A549 (cell line): ENCODE measurements at regions not wholly inside any gene's neighbourhood (a gene's known extent, or its start where the extent isn't known, plus 50 kb on each side); places are given as distances from the start of the nearest gene placed in this dataset.

Experiments
- BHLHE40 ChIP-seq: IDR thresholded peaks from 2 replicates; pipeline ENCODE4 v1.6.1; 2012; ENCODE audit warnings: low read depth, low read length, inconsistent platforms
- CBX2 ChIP-seq: fragments of 200-600 bp; sonication (generic); IDR thresholded peaks from 2 replicates; pipeline ENCODE4 v1.6.1; 2016; ENCODE audit warnings: low read depth, mild to moderate bottlenecking, borderline replicate concordance
- CHD2 ChIP-seq: fragments of 150-350 bp; IDR thresholded peaks from 2 replicates; pipeline ENCODE4 v1.6.1; 2014; ENCODE audit warnings: low read length; ENCODE audit not compliant: partially characterized antibody
- EP300 ChIP-seq, 2 experiments: fragments of >200 bp; sonication (Bioruptor Twin); formaldehyde crosslinking; IDR thresholded peaks; 2 replicates in 1 of 2; 3 replicates in 1 of 2; pipeline ENCODE4 v1.6.1; 2016 to 2017
- HDAC2 ChIP-seq: fragments of 200-600 bp; sonication (generic); IDR thresholded peaks from 2 replicates; pipeline ENCODE4 v1.6.1; 2016
- MAFK ChIP-seq: fragments of 450-650 bp; IDR thresholded peaks from 2 replicates; pipeline ENCODE4 v1.6.1; 2014; ENCODE audit not compliant: partially characterized antibody
- POLR2A ChIP-seq: IDR thresholded peaks from 2 replicates; pipeline ENCODE4 v1.6.1; 2012; ENCODE audit warnings: mild to moderate bottlenecking, low read length
- RAD21 ChIP-seq, 2 experiments: fragments of >200 bp in 1 of 2; sonication (Bioruptor Twin) in 1 of 2; formaldehyde crosslinking in 1 of 2; IDR thresholded peaks in 1 of 2; conservative IDR thresholded peaks in 1 of 2; 2 replicates in 1 of 2; 3 replicates in 1 of 2; pipeline ENCODE4 v1.6.1; 2012 to 2018; ENCODE audit warnings: inconsistent platforms in 1 of 2
- RCOR1 ChIP-seq: fragments of 150-350 bp; IDR thresholded peaks from 2 replicates; pipeline ENCODE4 v1.6.1; 2014; ENCODE audit warnings: antibody characterized with exemption, low read length, low read depth
- REST ChIP-seq: fragments of 200-600 bp; sonication (generic); IDR thresholded peaks from 2 replicates; pipeline ENCODE4 v1.6.1; 2016; ENCODE audit warnings: antibody characterized with exemption, mild to moderate bottlenecking, moderate library complexity
- RNF2 ChIP-seq: fragments of 200-600 bp; sonication (generic); IDR thresholded peaks from 2 replicates; pipeline ENCODE4 v1.6.1; 2016; ENCODE audit warnings: low read depth, mild to moderate bottlenecking, antibody characterized with exemption, moderate library complexity, borderline replicate concordance
- TFCP2L1 ChIP-seq: fragments of 250-450 bp; sonication (Bioruptor Pico); IDR thresholded peaks from 2 replicates; pipeline ENCODE4 v1.5.0; 2021; ENCODE audit warnings: mild to moderate bottlenecking
- TF ChIP-seq, protein P1 (sequence below): fragments of >200 bp; sonication (Bioruptor Twin); formaldehyde crosslinking; IDR thresholded peaks from 3 replicates; pipeline ENCODE4 v1.5.1; 2016
- TF ChIP-seq, protein P2 (sequence below): IDR thresholded peaks from 2 replicates; pipeline ENCODE4 v1.6.1; 2012

DNA sequence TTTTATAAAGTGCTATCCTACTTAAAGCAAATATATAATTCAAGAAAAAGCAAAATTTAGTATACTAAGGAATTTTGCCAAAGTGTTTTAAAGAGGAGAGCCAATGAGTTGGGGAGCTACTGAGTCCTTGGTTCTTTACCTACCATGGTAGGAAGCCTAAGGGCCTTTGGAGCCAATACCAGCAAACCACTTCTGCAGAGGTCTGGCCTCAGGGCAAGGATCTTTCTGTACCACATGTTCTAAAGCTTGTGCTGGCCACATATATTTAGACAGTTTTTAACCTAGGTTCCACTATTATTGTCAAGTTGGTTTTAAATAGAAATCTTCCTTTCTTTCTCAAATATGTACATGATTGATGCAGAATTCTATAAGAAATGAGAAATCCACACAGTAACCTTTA is 172.3 kb upstream of the NREP start:
- TF ChIP-seq, protein P1, sequence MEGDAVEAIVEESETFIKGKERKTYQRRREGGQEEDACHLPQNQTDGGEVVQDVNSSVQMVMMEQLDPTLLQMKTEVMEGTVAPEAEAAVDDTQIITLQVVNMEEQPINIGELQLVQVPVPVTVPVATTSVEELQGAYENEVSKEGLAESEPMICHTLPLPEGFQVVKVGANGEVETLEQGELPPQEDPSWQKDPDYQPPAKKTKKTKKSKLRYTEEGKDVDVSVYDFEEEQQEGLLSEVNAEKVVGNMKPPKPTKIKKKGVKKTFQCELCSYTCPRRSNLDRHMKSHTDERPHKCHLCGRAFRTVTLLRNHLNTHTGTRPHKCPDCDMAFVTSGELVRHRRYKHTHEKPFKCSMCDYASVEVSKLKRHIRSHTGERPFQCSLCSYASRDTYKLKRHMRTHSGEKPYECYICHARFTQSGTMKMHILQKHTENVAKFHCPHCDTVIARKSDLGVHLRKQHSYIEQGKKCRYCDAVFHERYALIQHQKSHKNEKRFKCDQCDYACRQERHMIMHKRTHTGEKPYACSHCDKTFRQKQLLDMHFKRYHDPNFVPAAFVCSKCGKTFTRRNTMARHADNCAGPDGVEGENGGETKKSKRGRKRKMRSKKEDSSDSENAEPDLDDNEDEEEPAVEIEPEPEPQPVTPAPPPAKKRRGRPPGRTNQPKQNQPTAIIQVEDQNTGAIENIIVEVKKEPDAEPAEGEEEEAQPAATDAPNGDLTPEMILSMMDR = no peak
- TF ChIP-seq, protein P2, sequence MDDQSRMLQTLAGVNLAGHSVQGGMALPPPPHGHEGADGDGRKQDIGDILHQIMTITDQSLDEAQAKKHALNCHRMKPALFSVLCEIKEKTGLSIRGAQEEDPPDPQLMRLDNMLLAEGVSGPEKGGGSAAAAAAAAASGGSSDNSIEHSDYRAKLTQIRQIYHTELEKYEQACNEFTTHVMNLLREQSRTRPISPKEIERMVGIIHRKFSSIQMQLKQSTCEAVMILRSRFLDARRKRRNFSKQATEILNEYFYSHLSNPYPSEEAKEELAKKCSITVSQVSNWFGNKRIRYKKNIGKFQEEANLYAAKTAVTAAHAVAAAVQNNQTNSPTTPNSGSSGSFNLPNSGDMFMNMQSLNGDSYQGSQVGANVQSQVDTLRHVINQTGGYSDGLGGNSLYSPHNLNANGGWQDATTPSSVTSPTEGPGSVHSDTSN = no peak
- TF ChIP-seq POLR2A (no peak), TFCP2L1 (CRISPR knock-in tag) (no peak), EP300 (IDR thresholded peaks at IDR 0.05) (no peak), MAFK (no peak), REST (no peak), BHLHE40 (no peak), RCOR1 (no peak), HDAC2 (no peak), CHD2 (no peak), CBX2 (no peak), RNF2 (no peak), RAD21 (conservative IDR thresholded peaks at IDR 0.05 in 1 of 2, IDR thresholded peaks at IDR 0.05 in 1 of 2) (no peak)
